ENCODE measurements at regions not wholly inside any gene's neighbourhood (a gene's known extent, or its start where the extent isn't known, plus 50 kb on each side); places are given as distances from the start of the nearest gene placed in this dataset.

DNA sequence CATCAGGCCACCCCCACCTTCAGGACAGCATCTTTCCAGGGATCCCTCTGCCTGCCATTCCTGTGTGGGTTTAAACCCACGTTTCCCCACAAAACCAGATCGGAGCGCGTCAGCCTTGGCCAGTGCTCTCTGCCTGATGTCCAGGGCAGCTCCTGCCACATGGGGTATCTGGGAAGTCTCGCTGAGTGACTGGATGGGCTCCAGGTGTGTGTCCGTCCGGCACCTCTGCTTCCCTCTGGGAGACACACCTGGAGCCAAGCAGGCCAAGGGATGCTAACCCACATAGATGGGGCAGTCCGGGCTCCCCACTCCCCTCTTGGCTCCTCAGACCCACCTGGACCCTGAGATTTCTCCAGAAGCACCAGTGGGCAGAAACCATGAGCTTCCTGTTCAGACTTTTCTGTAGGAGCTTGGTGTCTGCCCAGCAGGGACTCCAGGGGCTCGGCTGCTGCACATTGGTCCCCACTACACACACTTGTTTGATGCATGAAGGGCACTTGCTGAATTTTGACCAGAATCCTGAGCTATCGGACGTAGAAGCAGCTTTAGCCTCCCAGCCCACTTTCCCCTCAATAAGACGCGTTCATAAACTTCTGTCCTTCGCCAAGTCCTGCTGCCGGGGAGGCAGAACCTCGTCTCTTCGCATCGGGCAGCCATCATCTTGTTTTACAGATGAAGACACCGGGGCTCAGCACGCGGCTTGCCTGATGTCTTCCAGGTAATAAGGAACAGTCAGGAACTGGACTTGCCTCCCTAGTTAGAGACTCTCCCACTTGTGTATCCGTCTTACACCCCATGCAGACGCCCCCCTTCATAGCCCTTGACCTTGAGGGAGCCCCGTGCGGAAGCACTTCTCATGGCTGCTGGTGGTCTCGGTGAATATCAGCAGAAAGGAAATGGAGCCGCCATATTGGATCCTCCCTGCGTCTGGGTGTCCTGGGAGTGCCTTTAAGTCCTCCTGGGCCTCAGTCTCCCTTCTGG is 91.6 kb upstream of the ZNF469 start:
- no peak for DNase-seq

DNA sequence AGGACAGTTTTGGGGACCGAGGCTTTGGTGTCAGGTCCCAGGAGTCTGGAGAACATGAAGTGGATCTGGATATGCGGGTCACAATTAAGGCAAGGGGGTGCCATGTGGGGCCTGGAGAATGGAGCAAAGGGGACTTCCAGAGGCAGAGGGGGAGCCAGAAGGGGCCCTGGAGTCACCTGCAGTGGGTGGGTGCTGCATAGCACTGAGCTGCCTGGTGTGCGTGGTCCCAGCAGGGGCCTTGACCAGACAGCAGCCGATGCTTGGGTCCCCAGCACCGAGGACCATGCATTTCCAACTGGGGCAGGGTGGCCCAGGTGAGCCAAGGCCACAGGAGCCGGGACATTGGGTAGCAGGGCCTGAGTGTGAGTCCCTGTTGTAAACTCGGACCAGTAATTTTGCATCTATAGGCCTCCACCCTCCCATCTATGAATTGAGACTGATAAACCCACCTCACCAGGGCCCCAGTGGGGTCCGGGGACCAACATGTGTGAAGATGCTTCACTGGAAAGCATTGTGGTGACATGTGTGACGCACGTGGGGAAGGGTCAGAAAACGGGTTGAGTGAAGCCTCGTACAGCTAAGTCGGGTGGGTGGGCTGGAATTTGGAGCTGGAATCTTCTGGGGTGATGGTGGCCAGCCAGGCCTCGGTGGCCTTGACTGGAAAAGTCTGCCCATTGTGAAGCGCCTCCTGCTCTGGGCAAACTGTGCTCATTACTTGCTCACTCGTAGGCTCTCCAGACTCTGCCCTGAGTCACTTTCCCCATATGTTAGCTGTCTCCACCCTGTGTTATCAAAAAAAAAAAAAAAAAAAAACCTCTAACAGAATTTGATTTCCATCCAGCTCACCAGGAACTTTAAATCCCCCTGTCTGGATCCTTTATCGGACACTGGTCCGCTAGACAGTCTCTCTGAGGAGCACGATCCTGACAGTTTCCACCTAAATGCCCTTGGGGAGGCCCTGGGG is 90.5 kb upstream of the ZNF469 start:
- DNase-seq = no peak

DNA sequence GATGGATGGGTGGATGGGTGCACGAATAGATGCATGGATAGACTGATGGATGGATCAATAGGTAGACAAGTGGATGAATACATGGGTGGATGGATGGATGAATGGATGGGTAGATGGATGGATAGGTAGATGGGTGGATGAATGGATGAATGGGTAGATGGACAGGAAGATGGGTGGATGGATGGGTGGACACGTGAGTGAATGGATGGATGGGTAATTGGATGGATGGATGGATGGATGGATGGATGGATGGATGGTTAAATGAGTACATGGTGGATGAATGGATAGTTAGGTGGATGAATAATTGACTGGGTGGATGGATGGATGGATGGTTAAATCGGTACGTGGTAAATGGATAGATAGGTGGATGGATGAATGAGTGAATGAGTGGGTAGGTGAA is 89.7 kb upstream of the ZNF469 start:
- no peak for DNase-seq

GRCh38 chr16:88295671-88296436 is 86.9 kb upstream of the ZNF469 start:
- peak; percentile 35 for DNase-seq

GRCh38 chr16:88296437-88297177 is 86.2 kb upstream of the ZNF469 start:
- no peak for DNase-seq

GRCh38 chr16:88297178-88297720 is 85.5 kb upstream of the ZNF469 start:
- no peak for DNase-seq

- peak; percentile 33 for DNase-seq
Observed at GRCh38 chr16:88298181-88298832, 84.5 kb upstream of the ZNF469 start.

DNA sequence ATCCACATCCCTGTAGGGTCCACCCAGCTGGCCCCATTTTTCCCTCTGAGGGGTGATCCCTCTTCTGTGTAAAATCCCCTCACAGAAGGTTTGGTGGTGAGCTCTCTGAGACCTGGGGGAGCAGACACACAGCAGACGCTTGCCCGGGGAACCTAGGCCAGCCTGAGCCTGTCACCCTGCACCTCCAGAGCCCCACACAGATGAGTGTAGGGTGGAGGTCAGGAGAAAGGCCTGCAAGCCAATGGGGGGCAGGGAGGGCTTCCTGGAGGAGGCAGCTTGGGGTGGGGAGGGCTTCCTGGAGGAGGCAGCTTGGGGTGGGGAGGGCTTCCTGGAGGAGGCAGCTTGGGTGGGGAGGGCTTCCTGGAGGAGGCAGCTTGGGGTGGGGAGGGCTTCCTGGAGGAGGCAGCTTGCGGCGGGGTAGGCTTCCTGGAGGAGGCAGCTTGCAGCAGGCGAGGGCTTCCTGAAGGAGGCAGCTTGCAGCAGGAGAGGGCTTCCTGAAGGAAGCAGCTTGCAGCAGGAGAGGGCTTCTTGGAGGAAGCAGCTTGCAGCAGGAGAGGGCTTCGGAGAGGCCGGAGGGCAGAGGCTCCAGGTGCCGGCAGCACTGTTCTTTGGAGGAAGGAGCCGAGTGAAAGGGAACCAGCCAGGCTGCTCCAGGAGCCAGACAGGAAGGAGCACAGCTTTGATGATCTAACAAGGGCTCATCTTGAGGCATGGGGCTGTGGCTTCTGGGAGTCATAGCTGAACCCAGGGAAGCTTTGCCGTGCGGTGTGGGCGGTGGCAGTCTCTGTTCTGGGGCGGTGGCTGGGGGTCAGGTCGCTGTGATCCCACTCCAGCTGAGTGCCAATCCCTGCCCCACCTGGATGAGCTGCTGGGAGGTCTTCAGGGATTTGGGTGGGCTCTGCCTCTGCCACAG is 83.7 kb upstream of the ZNF469 start:
- DNase-seq = no peak

- DNase-seq = no peak
Observed at GRCh38 chr16:88299751-88300462, 82.9 kb upstream of the ZNF469 start.

- DNase-seq = no peak
Observed at GRCh38 chr16:88300463-88300835, 82.3 kb upstream of the ZNF469 start.

GRCh38 chr16:88301431-88301830 is 81.3 kb upstream of the ZNF469 start:
- DNase-seq = no peak

GRCh38 chr16:88301886-88302285 is 80.9 kb upstream of the ZNF469 start:
- no peak for DNase-seq

DNA sequence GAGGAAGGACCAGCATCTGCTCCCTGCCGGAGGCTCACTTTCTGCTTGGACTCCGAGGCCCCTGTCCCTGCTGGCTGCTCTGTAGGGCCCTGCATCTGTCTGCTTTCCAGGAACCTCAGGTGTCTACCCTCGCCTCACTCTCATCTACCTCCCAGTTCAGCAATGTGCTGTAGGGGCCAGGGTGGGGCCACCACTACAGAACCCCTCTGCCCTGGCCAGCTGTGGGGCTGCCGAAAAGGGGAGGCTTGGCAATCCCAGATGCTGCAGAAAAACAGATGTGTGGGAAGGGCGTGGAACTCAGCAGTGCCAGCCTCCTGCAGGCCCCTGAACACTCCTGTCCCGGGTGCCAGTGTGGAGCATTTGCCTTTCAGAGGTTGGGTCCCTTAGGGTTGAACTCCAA is 80.1 kb upstream of the ZNF469 start:
- no peak for DNase-seq

GRCh38 chr16:88303405-88303804 is 79.4 kb upstream of the ZNF469 start:
- no peak for DNase-seq

DNA sequence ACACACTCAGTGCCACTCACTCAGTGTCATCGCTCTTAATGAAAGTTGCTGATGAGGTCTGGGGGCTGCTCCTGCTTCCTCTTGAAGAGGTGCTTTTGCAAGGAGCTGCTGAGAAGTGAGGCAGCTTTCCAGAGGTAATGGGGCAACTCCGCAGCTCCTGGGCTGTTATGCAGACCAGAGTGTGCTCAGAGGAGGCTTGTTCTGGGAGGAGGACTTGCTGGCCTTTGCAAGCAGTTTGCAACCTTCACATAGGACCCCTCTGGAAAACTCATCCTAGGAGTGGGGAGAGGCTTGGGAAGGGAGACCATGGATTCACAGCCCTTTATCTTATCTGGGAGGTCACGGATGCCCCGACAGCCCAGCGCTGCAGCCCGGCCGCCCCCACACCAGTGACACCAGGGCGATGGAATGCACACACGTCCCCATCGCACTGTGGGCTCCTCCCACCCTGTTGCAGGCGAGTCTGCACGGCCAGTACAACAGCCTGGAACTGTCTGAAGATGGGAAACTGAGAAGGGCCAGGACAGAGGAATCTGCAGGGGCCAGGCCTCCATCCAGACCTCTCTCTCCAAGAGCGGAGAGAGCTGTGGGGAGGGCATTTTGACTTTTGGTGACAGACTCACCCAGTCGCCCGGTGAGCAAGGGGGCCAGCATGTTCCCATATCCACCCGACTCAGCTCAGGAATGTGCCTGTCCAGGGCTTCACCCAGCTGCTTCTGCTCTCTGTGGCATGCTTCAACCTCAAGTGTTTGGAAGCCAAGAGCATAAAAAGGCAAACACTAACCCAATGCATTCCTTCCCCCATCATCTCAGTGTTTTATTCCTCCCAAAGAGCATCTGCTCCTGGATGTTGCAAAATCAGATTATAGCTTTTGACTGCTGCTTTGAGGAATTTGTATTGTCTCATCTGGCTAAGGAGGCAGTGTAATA is 78.6 kb upstream of the ZNF469 start:
- no peak for DNase-seq

- DNase-seq = no peak
Observed at GRCh38 chr16:88305176-88305575, 77.6 kb upstream of the ZNF469 start.

DNA sequence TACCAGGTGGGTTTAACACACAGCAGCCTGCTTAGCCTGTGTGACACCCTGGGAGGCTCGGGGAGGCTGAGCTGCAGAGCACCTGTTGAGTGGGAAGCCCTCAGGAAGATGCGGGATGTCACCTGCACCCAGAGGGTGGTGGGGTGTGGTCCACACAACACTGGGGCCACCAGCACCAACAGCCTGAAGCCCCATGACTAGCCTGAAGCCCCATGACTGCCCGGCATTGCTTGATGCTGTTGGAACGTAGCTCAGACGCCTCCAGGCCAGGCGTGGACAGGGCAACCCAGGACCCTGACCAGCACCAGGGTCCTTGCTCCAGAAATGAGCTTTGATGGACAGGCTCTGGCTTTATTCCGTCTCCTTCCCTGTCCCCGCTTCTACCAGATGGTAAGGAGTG is 76.3 kb upstream of the ZNF469 start:
- DNase-seq = no peak

- DNase-seq = peak; percentile 14
Observed at GRCh38 chr16:88306860-88307545, 75.8 kb upstream of the ZNF469 start.
